AG10803 (cell line): ENCODE measurements at regions not wholly inside any gene's neighbourhood (a gene's known extent, or its start where the extent isn't known, plus 50 kb on each side); places are given as distances from the start of the nearest gene placed in this dataset.

Experiments used
- DNase-seq: peaks from one replicate; pipeline ENCODE4 v3.0.0; 2010; ENCODE audit warnings: low read depth
- H3K4me3 ChIP-seq: 2 replicates; pipeline ENCODE4 v1.5.1; 2011; ENCODE audit warnings: mild to moderate bottlenecking, low read length, control low read depth
- TF ChIP-seq, protein P1 (sequence below): conservative IDR thresholded peaks from 2 replicates; pipeline ENCODE4 v1.5.1; 2011; ENCODE audit warnings: mild to moderate bottlenecking, low read length, control low read depth, inconsistent platforms

- TF ChIP-seq, protein P1, sequence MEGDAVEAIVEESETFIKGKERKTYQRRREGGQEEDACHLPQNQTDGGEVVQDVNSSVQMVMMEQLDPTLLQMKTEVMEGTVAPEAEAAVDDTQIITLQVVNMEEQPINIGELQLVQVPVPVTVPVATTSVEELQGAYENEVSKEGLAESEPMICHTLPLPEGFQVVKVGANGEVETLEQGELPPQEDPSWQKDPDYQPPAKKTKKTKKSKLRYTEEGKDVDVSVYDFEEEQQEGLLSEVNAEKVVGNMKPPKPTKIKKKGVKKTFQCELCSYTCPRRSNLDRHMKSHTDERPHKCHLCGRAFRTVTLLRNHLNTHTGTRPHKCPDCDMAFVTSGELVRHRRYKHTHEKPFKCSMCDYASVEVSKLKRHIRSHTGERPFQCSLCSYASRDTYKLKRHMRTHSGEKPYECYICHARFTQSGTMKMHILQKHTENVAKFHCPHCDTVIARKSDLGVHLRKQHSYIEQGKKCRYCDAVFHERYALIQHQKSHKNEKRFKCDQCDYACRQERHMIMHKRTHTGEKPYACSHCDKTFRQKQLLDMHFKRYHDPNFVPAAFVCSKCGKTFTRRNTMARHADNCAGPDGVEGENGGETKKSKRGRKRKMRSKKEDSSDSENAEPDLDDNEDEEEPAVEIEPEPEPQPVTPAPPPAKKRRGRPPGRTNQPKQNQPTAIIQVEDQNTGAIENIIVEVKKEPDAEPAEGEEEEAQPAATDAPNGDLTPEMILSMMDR, result no peak
- DNase-seq, result no peak
- no peak overlapping the region for H3K4me3 ChIP-seq
Measured at GRCh38 chr16:35687071-35687470, 2227.7 kb downstream of the TP53TG3F start.

DNA sequence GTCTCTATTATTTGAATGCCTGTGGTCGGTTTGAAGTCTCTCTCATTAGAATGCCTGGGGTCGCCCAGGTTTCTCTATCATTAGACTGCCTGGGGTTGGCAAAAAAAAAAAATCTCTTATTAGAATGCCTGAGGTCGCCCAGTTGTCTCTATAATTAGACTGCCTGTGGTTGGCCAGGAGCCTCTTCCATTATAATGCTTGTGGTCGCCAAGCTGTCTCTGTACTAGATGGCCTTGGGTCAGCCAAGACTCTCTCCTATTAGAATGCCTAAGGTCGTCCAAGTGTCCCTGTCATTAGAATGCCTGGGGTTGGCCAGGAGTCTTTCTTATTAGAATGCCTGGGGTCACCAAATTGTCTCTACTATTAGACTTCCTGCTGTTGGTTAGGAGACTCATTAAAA, 2228.4 kb downstream of the TP53TG3F start:
- H3K4me3 ChIP-seq, result no peak overlapping the region
- no peak for DNase-seq
- TF ChIP-seq, protein P1, result no peak

DNA sequence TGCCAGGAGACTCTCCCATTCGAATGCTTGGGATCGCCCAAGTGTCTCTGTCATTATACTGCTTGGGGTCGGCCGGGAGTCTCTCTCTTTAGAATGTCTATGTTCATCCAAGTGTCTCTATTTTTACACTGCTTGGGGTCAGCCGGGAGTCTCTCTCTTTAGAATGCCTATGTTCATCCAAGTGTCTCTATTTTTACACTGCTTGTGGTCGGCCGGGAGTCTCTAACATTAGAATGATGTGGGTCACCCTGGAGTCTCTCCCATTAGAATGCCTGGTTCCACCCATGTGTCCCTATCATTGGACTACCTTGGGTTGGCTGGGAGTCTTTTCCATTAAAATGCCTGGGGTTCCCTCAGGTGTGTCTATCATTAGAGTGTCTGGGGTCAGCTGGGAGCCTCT, 2230.4 kb downstream of the TP53TG3F start:
- TF ChIP-seq, protein P1, result no peak
- DNase-seq, result no peak

DNA sequence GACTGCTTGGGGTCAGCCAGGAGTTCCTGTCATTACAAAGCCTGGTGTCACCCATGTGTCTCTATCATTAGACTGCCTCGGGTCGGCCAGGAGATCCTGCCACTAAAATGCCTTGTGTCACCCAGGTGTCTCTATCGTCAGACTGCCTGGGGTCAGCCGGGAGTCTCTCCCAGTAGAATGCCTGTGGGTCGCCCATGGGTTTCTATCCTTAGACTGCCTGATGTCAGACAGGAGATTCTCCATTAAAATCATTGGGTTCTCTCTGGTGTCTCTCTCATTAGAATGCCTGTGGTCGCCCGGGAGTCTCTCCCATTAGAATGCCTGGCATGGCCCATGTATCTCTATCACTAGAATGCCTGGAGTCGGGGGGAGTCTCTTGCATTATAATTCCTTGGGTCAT, 2231.0 kb downstream of the TP53TG3F start:
- no peak for DNase-seq
- no peak overlapping the region for H3K4me3 ChIP-seq
- TF ChIP-seq, protein P1, result no peak

More for the DNA sequence above, 2230.4 kb downstream of the TP53TG3F start:
- no peak overlapping the region for H3K4me3 ChIP-seq

- TF ChIP-seq, protein P1, result no peak
- no peak for DNase-seq
- H3K4me3 ChIP-seq, result no peak overlapping the region
Measured at GRCh38 chr16:35691057-35691456, 2231.6 kb downstream of the TP53TG3F start.

- DNase-seq, result no peak
- TF ChIP-seq, protein P1, result no peak
- H3K4me3 ChIP-seq, result no peak overlapping the region
Measured at GRCh38 chr16:35692824-35693223, 2233.4 kb downstream of the TP53TG3F start.

- TF ChIP-seq, protein P1, result no peak
- no peak overlapping the region for H3K4me3 ChIP-seq
- DNase-seq, result no peak
Measured at GRCh38 chr16:35706901-35707300, 2247.5 kb downstream of the TP53TG3F start.
